HEK293T (cell line): ENCODE measurements at regions not wholly inside any gene's neighbourhood (a gene's known extent, or its start where the extent isn't known, plus 50 kb on each side); places are given as distances from the start of the nearest gene placed in this dataset.

ENCODE experiments used
- ARNT ChIP-seq: fragments of 450-650 bp; IDR thresholded peaks from 2 replicates; pipeline ENCODE4 v1.6.1; 2017; ENCODE audit warnings: mild to moderate bottlenecking
- BHLHE40 ChIP-seq: fragments of 450-650 bp; IDR thresholded peaks from 2 replicates; pipeline ENCODE4 v1.6.1; 2016; ENCODE audit warnings: mild to moderate bottlenecking, moderate library complexity, borderline replicate concordance
- FOXA1 ChIP-seq: fragments of 450-650 bp; IDR thresholded peaks from 2 replicates; pipeline ENCODE4 v1.6.1; 2016; ENCODE audit warnings: mild to moderate bottlenecking
- HDGF ChIP-seq: fragments of 450-650 bp; IDR thresholded peaks from 2 replicates; pipeline ENCODE4 v1.6.1; 2017; ENCODE audit warnings: antibody characterized with exemption, borderline replicate concordance
- LEF1 ChIP-seq: fragments of 450-650 bp; IDR thresholded peaks from 2 replicates; pipeline ENCODE4 v1.6.1; 2017; ENCODE audit warnings: mild to moderate bottlenecking, borderline replicate concordance
- SP1 ChIP-seq: fragments of 450-650 bp; IDR thresholded peaks from 2 replicates; pipeline ENCODE4 v1.6.1; 2017
- TARDBP ChIP-seq: fragments of 450-650 bp; IDR thresholded peaks from 2 replicates; pipeline ENCODE4 v1.6.1; 2016
- TF ChIP-seq, protein P1 (sequence below): fragments of 450-650 bp; IDR thresholded peaks from 2 replicates; pipeline ENCODE4 v1.6.1; 2016

DNA sequence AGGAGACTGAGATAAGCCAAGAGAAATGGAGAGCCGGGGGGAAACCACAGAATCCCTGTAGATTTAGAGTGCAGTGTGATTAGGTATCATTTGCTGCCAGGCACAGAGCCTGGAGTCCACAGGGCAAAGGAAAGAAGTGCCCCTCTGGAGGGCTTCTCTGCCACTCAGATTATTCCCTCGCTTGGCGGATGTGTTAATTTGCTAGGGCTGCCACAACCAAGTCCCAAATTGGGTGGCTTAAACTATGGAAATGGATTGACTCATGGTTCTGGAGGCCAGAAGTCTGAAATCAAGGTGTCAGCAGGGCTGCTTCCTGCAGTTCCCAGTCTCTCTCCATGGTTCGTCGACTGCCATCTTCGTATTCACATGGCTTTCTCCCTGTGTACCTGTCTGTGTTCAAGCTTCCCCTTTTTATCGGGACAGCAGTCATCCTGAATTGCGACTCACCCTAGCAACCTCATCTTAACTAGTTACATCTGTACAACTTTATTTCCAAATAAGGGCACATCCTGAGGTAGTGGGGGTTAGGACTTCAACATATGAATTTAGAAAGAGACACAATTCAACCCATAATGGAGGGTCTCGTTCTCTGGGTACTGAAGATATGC is 122.2 kb downstream of the ANKRD60 start:
- TF ChIP-seq LEF1: no peak
- no peak for TF ChIP-seq BHLHE40
- TF ChIP-seq HDGF: no peak
- no peak for TF ChIP-seq SP1
- TF ChIP-seq TARDBP: no peak
- TF ChIP-seq, protein P1, sequence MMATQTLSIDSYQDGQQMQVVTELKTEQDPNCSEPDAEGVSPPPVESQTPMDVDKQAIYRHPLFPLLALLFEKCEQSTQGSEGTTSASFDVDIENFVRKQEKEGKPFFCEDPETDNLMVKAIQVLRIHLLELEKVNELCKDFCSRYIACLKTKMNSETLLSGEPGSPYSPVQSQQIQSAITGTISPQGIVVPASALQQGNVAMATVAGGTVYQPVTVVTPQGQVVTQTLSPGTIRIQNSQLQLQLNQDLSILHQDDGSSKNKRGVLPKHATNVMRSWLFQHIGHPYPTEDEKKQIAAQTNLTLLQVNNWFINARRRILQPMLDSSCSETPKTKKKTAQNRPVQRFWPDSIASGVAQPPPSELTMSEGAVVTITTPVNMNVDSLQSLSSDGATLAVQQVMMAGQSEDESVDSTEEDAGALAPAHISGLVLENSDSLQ: no peak
- TF ChIP-seq ARNT: no peak
- no peak for TF ChIP-seq FOXA1
